Mesendoderm (in vitro differentiated cells): ENCODE measurements at regions not wholly inside any gene's neighbourhood (a gene's known extent, or its start where the extent isn't known, plus 50 kb on each side); places are given as distances from the start of the nearest gene placed in this dataset.

Experiments used
- DNase-seq: peaks from one replicate; pipeline ENCODE4 v3.0.0; 2013
- H2AK5ac ChIP-seq: 2 replicates; pipeline ENCODE4 v1.6.1; 2013; ENCODE audit warnings: low read length, inconsistent platforms
- H2BK120ac ChIP-seq: 2 replicates; pipeline ENCODE4 v1.6.1; 2013; ENCODE audit warnings: low read depth, mild to moderate bottlenecking, low read length, moderate library complexity, mixed read lengths
- H2BK15ac ChIP-seq: replicated peaks from 2 replicates; pipeline ENCODE4 v1.6.1; 2013; ENCODE audit warnings: low read depth, mild to moderate bottlenecking, moderate library complexity
- H2BK5ac ChIP-seq: 2 replicates; pipeline ENCODE4 v1.6.1; 2013; ENCODE audit warnings: low read length, inconsistent platforms
- H3K18ac ChIP-seq: 2 replicates; pipeline ENCODE4 v1.6.1; 2013; ENCODE audit warnings: mild to moderate bottlenecking, low read length, mixed read lengths
- H3K23ac ChIP-seq: one replicate; pipeline ENCODE4 v1.6.1; 2013; ENCODE audit warnings: low read length
- H3K27ac ChIP-seq: 2 replicates; pipeline ENCODE4 v1.5.1; 2013; ENCODE audit warnings: low read depth, mild to moderate bottlenecking, inconsistent platforms, low read length, moderate library complexity
- H3K27me3 ChIP-seq: 2 replicates; pipeline ENCODE4 v1.6.1; 2013; ENCODE audit warnings: low read length, control low read depth, mild to moderate bottlenecking, inconsistent platforms; ENCODE audit not compliant: insufficient read depth, poor library complexity
- H3K36me3 ChIP-seq: 2 replicates; pipeline ENCODE4 v1.6.1; 2013; ENCODE audit warnings: low read length, inconsistent platforms; ENCODE audit not compliant: control insufficient read depth, insufficient read depth
- H3K4ac ChIP-seq: one replicate; pipeline ENCODE4 v1.6.1; 2013; ENCODE audit warnings: low read depth, mild to moderate bottlenecking, low read length, moderate library complexity
- H3K4me1 ChIP-seq: 2 replicates; pipeline ENCODE4 v1.6.1; 2013; ENCODE audit warnings: low read depth, low read length, inconsistent platforms; ENCODE audit not compliant: control insufficient read depth
- H3K4me2 ChIP-seq: 2 replicates; pipeline ENCODE4 v1.6.1; 2013; ENCODE audit warnings: low read length
- H3K4me3 ChIP-seq: 2 replicates; pipeline ENCODE4 v1.5.1; 2013; ENCODE audit warnings: mild to moderate bottlenecking, low read length
- H3K56ac ChIP-seq: one replicate; pipeline ENCODE4 v1.6.1; 2013; ENCODE audit warnings: low read length
- H3K79me1 ChIP-seq: 2 replicates; pipeline ENCODE4 v1.6.1; 2013; ENCODE audit warnings: low read length, inconsistent platforms
- H3K79me2 ChIP-seq: 2 replicates; pipeline ENCODE4 v1.6.1; 2013; ENCODE audit warnings: mild to moderate bottlenecking, low read length; ENCODE audit not compliant: control insufficient read depth, insufficient read depth
- H3K9ac ChIP-seq: 2 replicates; pipeline ENCODE4 v1.6.1; 2013; ENCODE audit warnings: low read length, inconsistent platforms
- H4K5ac ChIP-seq: one replicate; pipeline ENCODE4 v1.6.1; 2013; ENCODE audit warnings: low read length
- H4K8ac ChIP-seq: one replicate; pipeline ENCODE4 v1.6.1; 2013; ENCODE audit warnings: low read depth, mild to moderate bottlenecking, control low read depth, low read length, moderate library complexity
- WGBS: extraction: QIAGEN DNeasy Blood & Tissue Kit; methylation state at CpG from one replicate; pipeline ENCODE4 v1.1.7; 2013; ENCODE audit warnings: low lambda C conversion rate, missing lambda C conversion rate; ENCODE audit not compliant: insufficient coverage; ENCODE audit errors: extremely low coverage; 5-methylcytosine and 5-hydroxymethylcytosine counted together

GRCh38 chr19:5392486-5392885 is 51.9 kb upstream of the PTPRS start:
- H3K27ac ChIP-seq = no peak overlapping the region

DNA sequence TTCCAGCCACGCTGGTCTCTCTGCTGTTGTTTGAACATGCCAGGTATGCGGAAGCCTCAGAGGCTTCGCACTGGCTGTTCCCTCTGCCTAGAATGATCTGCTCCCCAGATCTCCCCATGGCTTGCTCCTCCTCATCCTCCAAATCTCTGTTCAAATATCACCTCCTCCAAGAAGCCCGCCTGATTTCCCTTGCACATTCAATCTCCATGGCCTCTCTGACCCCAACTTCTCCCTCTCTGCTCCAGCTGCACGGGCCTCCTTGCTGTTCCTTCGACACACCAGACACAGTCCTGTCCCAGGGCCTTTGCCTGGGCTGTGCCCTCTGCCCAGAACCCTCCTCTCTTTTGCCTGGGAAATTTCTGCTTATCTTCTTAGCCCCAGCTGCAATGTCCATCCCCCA is 52.5 kb upstream of the PTPRS start:
- Histone ChIP-seq H2BK15ac (no peak overlapping the region), H3K79me1 (no peaks in the 10 kb centered on the region), H3K56ac (no peak overlapping the region), H3K4ac (no peak overlapping the region), H3K9ac (no peak overlapping the region), H4K5ac (no peak overlapping the region), H3K79me2 (no peaks in the 10 kb centered on the region), H3K27me3 (no peaks in the 10 kb centered on the region), H2AK5ac (no peak overlapping the region), H3K23ac (no peak overlapping the region), H2BK5ac (no peak overlapping the region), H3K4me2 (no peak overlapping the region), H3K36me3 (no peaks in the 10 kb centered on the region), H2BK120ac (no peak overlapping the region), H3K27ac (no peak overlapping the region), H3K18ac (no peak overlapping the region), H3K4me1 (no peaks in the 10 kb centered on the region), H4K8ac (no peak overlapping the region), H3K4me3 (no peak overlapping the region)
- no CpG with 5 or more reads among the region's 6 CpGs for WGBS
- no peak for DNase-seq

More at GRCh38 chr19:5392486-5392885, 51.9 kb upstream of the PTPRS start:
- Histone ChIP-seq H2AK5ac (no peak overlapping the region), H3K23ac (no peak overlapping the region), H3K18ac (no peak overlapping the region), H3K4ac (no peak overlapping the region), H3K4me3 (no peak overlapping the region), H2BK5ac (no peak overlapping the region), H3K56ac (no peak overlapping the region), H3K36me3 (no peaks in the 10 kb centered on the region), H3K4me2 (no peak overlapping the region), H4K5ac (no peak overlapping the region), H3K27me3 (no peaks in the 10 kb centered on the region), H2BK15ac (no peak overlapping the region), H3K79me2 (no peaks in the 10 kb centered on the region), H2BK120ac (no peak overlapping the region), H3K4me1 (no peaks in the 10 kb centered on the region), H3K79me1 (no peaks in the 10 kb centered on the region), H4K8ac (no peak overlapping the region), H3K9ac (no peak overlapping the region)
- no CpG with 5 or more reads among the region's 8 CpGs for WGBS
- no peak for DNase-seq

GRCh38 chr19:5394551-5395505 is 54.2 kb upstream of the PTPRS start:
- Histone ChIP-seq H3K4ac (no peak overlapping the region), H3K79me1 (no peaks in the 10 kb centered on the region), H2BK15ac (no peak overlapping the region), H3K27me3 (no peaks in the 10 kb centered on the region), H2AK5ac (no peak overlapping the region), H3K4me3 (no peak overlapping the region), H3K36me3 (no peaks in the 10 kb centered on the region), H3K56ac (no peak overlapping the region), H3K79me2 (no peaks in the 10 kb centered on the region), H3K23ac (no peak overlapping the region), H3K4me2 (no peak overlapping the region), H2BK5ac (no peak overlapping the region), H2BK120ac (no peak overlapping the region), H4K8ac (no peak overlapping the region), H3K27ac (no peak overlapping the region), H3K4me1 (no peaks in the 10 kb centered on the region), H4K5ac (no peak overlapping the region), H3K9ac (no peak overlapping the region), H3K18ac (no peak overlapping the region)
- no peak for DNase-seq
- WGBS = no CpG with 5 or more reads among the region's 43 CpGs

DNA sequence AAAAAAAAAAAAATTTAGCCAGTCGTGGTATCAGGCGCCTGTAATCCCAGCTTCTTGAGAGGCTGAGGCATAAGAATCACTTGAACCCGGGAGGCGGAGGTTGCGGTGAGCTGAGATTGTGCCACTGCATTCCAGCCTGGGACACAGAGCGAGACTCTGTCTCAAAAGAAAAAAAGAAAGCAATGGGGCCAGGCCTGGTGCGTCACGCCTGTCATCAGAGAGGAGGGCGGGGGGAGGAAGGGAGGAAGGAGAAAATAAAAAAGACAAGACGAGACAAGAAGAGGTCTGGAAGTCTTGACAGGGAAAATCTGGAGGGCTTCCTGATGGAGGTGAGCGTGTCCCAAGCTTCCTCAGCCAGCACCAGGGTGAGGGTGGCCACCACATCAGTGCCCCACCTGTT is 54.9 kb upstream of the PTPRS start:
- Histone ChIP-seq H3K27ac (no peak overlapping the region), H2AK5ac (no peak overlapping the region), H3K79me2 (no peaks in the 10 kb centered on the region), H3K4me3 (no peak overlapping the region), H3K4ac (no peak overlapping the region), H3K9ac (no peak overlapping the region), H3K79me1 (no peaks in the 10 kb centered on the region), H3K56ac (no peak overlapping the region), H2BK5ac (no peak overlapping the region), H2BK15ac (no peak overlapping the region), H2BK120ac (no peak overlapping the region), H3K4me1 (no peaks in the 10 kb centered on the region), H4K5ac (no peak overlapping the region), H3K4me2 (no peak overlapping the region), H3K36me3 (no peaks in the 10 kb centered on the region), H4K8ac (no peak overlapping the region), H3K23ac (no peak overlapping the region), H3K18ac (no peak overlapping the region), H3K27me3 (no peaks in the 10 kb centered on the region)
- no CpG with 5 or more reads among the region's 11 CpGs for WGBS
- no peak for DNase-seq

GRCh38 chr19:5396096-5396939 is 55.7 kb upstream of the PTPRS start:
- Histone ChIP-seq H3K27ac (no peak overlapping the region), H3K27me3 (no peaks in the 10 kb centered on the region), H3K79me2 (no peaks in the 10 kb centered on the region), H4K5ac (no peak overlapping the region), H3K56ac (no peak overlapping the region), H3K36me3 (no peaks in the 10 kb centered on the region), H2AK5ac (no peak overlapping the region), H3K4me2 (no peak overlapping the region), H3K18ac (no peak overlapping the region), H2BK15ac (no peak overlapping the region), H3K9ac (no peak overlapping the region), H2BK5ac (no peak overlapping the region), H3K4ac (no peak overlapping the region), H3K4me3 (no peak overlapping the region), H3K23ac (no peak overlapping the region), H3K4me1 (no peaks in the 10 kb centered on the region), H3K79me1 (no peaks in the 10 kb centered on the region), H2BK120ac (no peak overlapping the region), H4K8ac (no peak overlapping the region)
- no peak for DNase-seq
- WGBS = no CpG with 5 or more reads among the region's 12 CpGs
